HUES64 (cell line): ENCODE measurements at regions not wholly inside any gene's neighbourhood (a gene's known extent, or its start where the extent isn't known, plus 50 kb on each side); places are given as distances from the start of the nearest gene placed in this dataset.

ENCODE experiments used
- H3K27ac ChIP-seq: 2 replicates; pipeline ENCODE4 v1.7.0; 2013; ENCODE audit warnings: low read depth, low read length, inconsistent platforms
- H3K27me3 ChIP-seq: 2 replicates; pipeline ENCODE4 v1.6.1; 2013; ENCODE audit warnings: mild to moderate bottlenecking, low read length; ENCODE audit not compliant: insufficient read depth
- H3K36me3 ChIP-seq: 2 replicates; pipeline ENCODE4 v1.6.1; 2013; ENCODE audit warnings: mild to moderate bottlenecking, low read length; ENCODE audit not compliant: insufficient read depth
- H3K4me1 ChIP-seq: 2 replicates; pipeline ENCODE4 v1.6.1; 2013; ENCODE audit warnings: mild to moderate bottlenecking, low read length, moderate library complexity; ENCODE audit not compliant: insufficient read depth
- H3K4me3 ChIP-seq: 2 replicates; pipeline ENCODE4 v1.5.1; 2013; ENCODE audit warnings: mild to moderate bottlenecking, low read length, moderate library complexity
- H3K9ac ChIP-seq: 2 replicates; pipeline ENCODE4 v1.6.1; 2013; ENCODE audit warnings: mild to moderate bottlenecking, low read depth, low read length
- H3K9me3 ChIP-seq: 2 replicates; pipeline ENCODE4 v1.6.1; 2013; ENCODE audit warnings: low read depth, low read length; ENCODE audit not compliant: insufficient read depth
- WGBS: fragments of 150-250, 120-280 bp; methylation state at CpG from one replicate; pipeline ENCODE4 v1.1.7; 2013; ENCODE audit warnings: missing lambda C conversion rate; 5-methylcytosine and 5-hydroxymethylcytosine counted together

- Histone ChIP-seq H3K27me3 (peaks cover under 1% of the 10 kb centered on the region), H3K4me3 (no peak overlapping the region), H3K4me1 (peaks cover 8% of the 10 kb centered on the region; the same call in 1 of the 2 replicates), H3K9ac (no peak overlapping the region), H3K27ac (no peak overlapping the region), H3K9me3 (no peaks in the 10 kb centered on the region), H3K36me3 (no peaks in the 10 kb centered on the region)
- WGBS: 82% methylated on average over 5 of the region's 5 CpGs
These were observed 50.2 kb upstream of the LRP8 start for GRCh38 chr1:53378061-53378460.

- Histone ChIP-seq H3K27ac (no peak overlapping the region), H3K4me3 (no peak overlapping the region), H3K27me3 (peaks cover 4% of the 10 kb centered on the region), H3K9ac (no peak overlapping the region), H3K4me1 (peaks cover 8% of the 10 kb centered on the region; the same call in 1 of the 2 replicates), H3K9me3 (no peaks in the 10 kb centered on the region), H3K36me3 (no peaks in the 10 kb centered on the region)
- WGBS: 95% methylated on average over 11 of the region's 11 CpGs
These were observed 51.2 kb upstream of the LRP8 start for GRCh38 chr1:53378932-53379661.

GRCh38 chr1:53379662-53380002 lies 51.8 kb upstream of the LRP8 start:
- no peaks in the 10 kb centered on the region for H3K36me3 ChIP-seq
- H3K9ac ChIP-seq: no peak overlapping the region
- peaks cover 8% of the 10 kb centered on the region; the same call in 1 of the 2 replicates for H3K4me1 ChIP-seq
- peaks cover 4% of the 10 kb centered on the region for H3K27me3 ChIP-seq
- 94% methylated on average over 4 of the region's 4 CpGs for WGBS
- H3K27ac ChIP-seq: no peak overlapping the region
- H3K9me3 ChIP-seq: no peaks in the 10 kb centered on the region
- H3K4me3 ChIP-seq: no peak overlapping the region

GRCh38 chr1:53380296-53380695 lies 52.4 kb upstream of the LRP8 start:
- Histone ChIP-seq H3K4me1 (peaks cover 8% of the 10 kb centered on the region; the same call in 1 of the 2 replicates), H3K27me3 (peaks cover 4% of the 10 kb centered on the region), H3K9ac (no peak overlapping the region), H3K27ac (no peak overlapping the region), H3K9me3 (no peaks in the 10 kb centered on the region), H3K36me3 (no peaks in the 10 kb centered on the region), H3K4me3 (no peak overlapping the region)
- 88% methylated on average over 5 of the region's 5 CpGs for WGBS

GRCh38 chr1:53381790-53382401 lies 54.0 kb upstream of the LRP8 start:
- Histone ChIP-seq H3K4me3 (no peak overlapping the region), H3K27me3 (peaks cover 4% of the 10 kb centered on the region), H3K4me1 (peaks cover 4% of the 10 kb centered on the region; the same call in 1 of the 2 replicates), H3K36me3 (no peaks in the 10 kb centered on the region), H3K9me3 (no peaks in the 10 kb centered on the region), H3K27ac (no peak overlapping the region), H3K9ac (no peak overlapping the region)
- 92% methylated on average over 8 of the region's 8 CpGs for WGBS

GRCh38 chr1:53383136-53383870 lies 55.4 kb upstream of the LRP8 start:
- H3K36me3 ChIP-seq: no peaks in the 10 kb centered on the region
- H3K9me3 ChIP-seq: no peaks in the 10 kb centered on the region
- H3K4me3 ChIP-seq: no peak overlapping the region
- H3K9ac ChIP-seq: no peak overlapping the region
- H3K27ac ChIP-seq: no peak overlapping the region
- no peaks in the 10 kb centered on the region for H3K4me1 ChIP-seq
- 93% methylated on average over 10 of the region's 10 CpGs for WGBS
- H3K27me3 ChIP-seq: peaks cover 4% of the 10 kb centered on the region

- Histone ChIP-seq H3K4me3 (no peak overlapping the region), H3K9ac (no peak overlapping the region), H3K4me1 (no peaks in the 10 kb centered on the region), H3K9me3 (no peaks in the 10 kb centered on the region), H3K27ac (no peak overlapping the region), H3K36me3 (no peaks in the 10 kb centered on the region), H3K27me3 (peaks cover 4% of the 10 kb centered on the region; the same call in 1 of the 2 replicates)
- WGBS: 92% methylated on average over 3 of the region's 3 CpGs
These were observed 56.9 kb upstream of the LRP8 start for GRCh38 chr1:53384796-53385195.

- WGBS: 84% methylated on average over 11 of the region's 11 CpGs
- Histone ChIP-seq H3K9me3 (no peaks in the 10 kb centered on the region), H3K4me1 (no peaks in the 10 kb centered on the region), H3K9ac (no peak overlapping the region), H3K4me3 (no peak overlapping the region), H3K27me3 (peaks cover 4% of the 10 kb centered on the region; the same call in 1 of the 2 replicates), H3K36me3 (no peaks in the 10 kb centered on the region), H3K27ac (no peak overlapping the region)
These were observed 57.7 kb upstream of the LRP8 start for GRCh38 chr1:53385276-53386225.

- H3K36me3 ChIP-seq: no peaks in the 10 kb centered on the region
- WGBS: 95% methylated on average over 4 of the region's 4 CpGs
- H3K27me3 ChIP-seq: no peaks in the 10 kb centered on the region
- peaks cover 4% of the 10 kb centered on the region; the same call in 1 of the 2 replicates for H3K4me1 ChIP-seq
- no peak overlapping the region for H3K27ac ChIP-seq
- H3K9ac ChIP-seq: no peak overlapping the region
- no peaks in the 10 kb centered on the region for H3K9me3 ChIP-seq
- H3K4me3 ChIP-seq: no peak overlapping the region
These were observed 61.1 kb upstream of the LRP8 start for GRCh38 chr1:53388963-53389362.

GRCh38 chr1:53390261-53390660 lies 62.4 kb upstream of the LRP8 start:
- Histone ChIP-seq H3K27me3 (no peaks in the 10 kb centered on the region), H3K4me3 (no peak overlapping the region), H3K9me3 (no peaks in the 10 kb centered on the region), H3K27ac (no peak overlapping the region), H3K36me3 (no peaks in the 10 kb centered on the region), H3K4me1 (peaks cover 4% of the 10 kb centered on the region; the same call in 1 of the 2 replicates), H3K9ac (no peak overlapping the region)
- 88% methylated on average over 5 of the region's 5 CpGs for WGBS
